Adrenal gland (tissue), 9 donors: ENCODE measurements at regions not wholly inside any gene's neighbourhood (a gene's known extent, or its start where the extent isn't known, plus 50 kb on each side); places are given as distances from the start of the nearest gene placed in this dataset.
"Not testable (repeated sequence)": the region's sequence is repeated elsewhere in the genome, so short reads cannot be mapped to it uniquely, and the experiment has no call there.

Experiments used
- DNase-seq, 7 donors: peaks; one replicate each; pipeline ENCODE4 v3.0.0-alpha.2; 2019 to 2020
- H3K27ac ChIP-seq, 5 donors: fragments of 200-600 bp; sonication (generic) in 4 of 5; 1 replicate in 3 of 5; 2 replicates in 2 of 5; pipeline versions ENCODE4 v1.5.1 to v1.8.0; 2016 to 2020; ENCODE audit warnings: mild to moderate bottlenecking in 1 of 5
- H3K27me3 ChIP-seq: fragments of 200-600 bp; 2 replicates; pipeline ENCODE4 v1.8.0; 2021
- H3K36me3 ChIP-seq, 2 donors: fragments of 200-600 bp; replicated peaks in 1 of 2; 1 replicate in 1 of 2; 2 replicates in 1 of 2; pipeline versions ENCODE4 v1.5.1 to v1.8.0; 2018 to 2022
- H3K4me1 ChIP-seq, 2 donors: fragments of 200-600 bp; replicated peaks in 1 of 2; 1 replicate in 1 of 2; 2 replicates in 1 of 2; pipeline versions ENCODE4 v1.5.1 to v1.8.0; 2018 to 2021
- H3K4me3 ChIP-seq, 4 donors: fragments of 200-600 bp; sonication (generic) in 3 of 4; one replicate each; pipeline ENCODE4 v1.5.1; 2016 to 2018
- H3K9me3 ChIP-seq, 3 donors: fragments of 200-600 bp; sonication (generic) in 1 of 3; replicated peaks in 1 of 3; 1 replicate in 2 of 3; 2 replicates in 1 of 3; pipeline versions ENCODE4 v1.5.1 to v1.8.0; 2016 to 2021
- POLR2A ChIP-seq, 2 donors: fragments of 450-650 bp; IDR thresholded peaks; one replicate each; pipeline ENCODE4 v1.6.1; 2017; ENCODE audit warnings: antibody characterized with exemption in 2 of 2, mild to moderate bottlenecking in 2 of 2, moderate library complexity in 1 of 2
- WGBS, 4 donors: extraction: QIAGEN DNeasy Blood & Tissue Kit in 2 of 4; methylation state at CpG; one replicate each; pipeline versions ENCODE4 v1.1.5 to v1.1.7; 2013 to 2017; 5-methylcytosine and 5-hydroxymethylcytosine counted together
- intact Hi-C, 2 donors: fragments of 100-400 bp; cut with DNase I; formaldehyde crosslinking; loops; one replicate each; pipeline versions ENCODE4 v1.14.1 to v1.15.0; 2022 to 2023
- TF ChIP-seq, protein P1 (sequence below), 6 experiments: fragments of 450-650 bp in 4 of 6; fragments of 200-600 bp in 2 of 6; sonication (generic) in 1 of 6; IDR thresholded peaks; 1 replicate in 5 of 6; 2 replicates in 1 of 6; pipeline versions ENCODE4 v1.5.1 to v1.8.0; 2016 to 2021; ENCODE audit warnings: antibody characterized with exemption in 6 of 6, mild to moderate bottlenecking in 2 of 6, moderate library complexity in 1 of 6
- donor health status: healthy with polysubstance abuse.
- donor health status: Bipolar disorder and iron deficiency.
- donor health status: DM: yes; HTN: yes; CAD: no.
- donor health status: DM: no; HTN: no; CAD: no.
- donor health status: DM: no; HTN: no; CAD: no.

DNA sequence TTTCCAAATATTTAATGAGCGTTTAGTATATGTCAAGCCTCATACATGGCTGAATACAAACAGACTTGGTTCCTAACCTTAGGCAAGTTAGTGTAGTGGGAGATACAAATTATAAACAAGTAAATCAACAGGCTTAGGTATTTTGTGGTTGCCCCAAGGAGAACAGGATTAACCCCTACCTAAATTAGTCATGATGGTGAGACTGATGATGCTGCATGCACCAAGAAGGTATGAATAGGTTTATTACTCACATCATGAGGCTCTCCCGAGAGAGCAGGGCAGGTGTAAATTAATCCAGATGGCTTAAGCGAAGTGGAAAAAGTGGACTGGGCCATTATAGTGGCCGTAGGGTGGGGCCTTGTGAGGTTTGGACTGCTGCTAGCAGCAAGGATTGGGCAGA, 118.1 kb upstream of the GCFC2 start:
- H3K27me3 ChIP-seq: no peaks in the 10 kb centered on the region
- no peaks in the 10 kb centered on the region for H3K9me3 ChIP-seq
- H3K36me3 ChIP-seq: no peaks in the 10 kb centered on the region
- DNase-seq: no peak
- TF ChIP-seq, protein P1, sequence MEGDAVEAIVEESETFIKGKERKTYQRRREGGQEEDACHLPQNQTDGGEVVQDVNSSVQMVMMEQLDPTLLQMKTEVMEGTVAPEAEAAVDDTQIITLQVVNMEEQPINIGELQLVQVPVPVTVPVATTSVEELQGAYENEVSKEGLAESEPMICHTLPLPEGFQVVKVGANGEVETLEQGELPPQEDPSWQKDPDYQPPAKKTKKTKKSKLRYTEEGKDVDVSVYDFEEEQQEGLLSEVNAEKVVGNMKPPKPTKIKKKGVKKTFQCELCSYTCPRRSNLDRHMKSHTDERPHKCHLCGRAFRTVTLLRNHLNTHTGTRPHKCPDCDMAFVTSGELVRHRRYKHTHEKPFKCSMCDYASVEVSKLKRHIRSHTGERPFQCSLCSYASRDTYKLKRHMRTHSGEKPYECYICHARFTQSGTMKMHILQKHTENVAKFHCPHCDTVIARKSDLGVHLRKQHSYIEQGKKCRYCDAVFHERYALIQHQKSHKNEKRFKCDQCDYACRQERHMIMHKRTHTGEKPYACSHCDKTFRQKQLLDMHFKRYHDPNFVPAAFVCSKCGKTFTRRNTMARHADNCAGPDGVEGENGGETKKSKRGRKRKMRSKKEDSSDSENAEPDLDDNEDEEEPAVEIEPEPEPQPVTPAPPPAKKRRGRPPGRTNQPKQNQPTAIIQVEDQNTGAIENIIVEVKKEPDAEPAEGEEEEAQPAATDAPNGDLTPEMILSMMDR (IDR thresholded peaks at IDR 0.05): no peak
- TF ChIP-seq POLR2A (IDR thresholded peaks at IDR 0.05): no peak
- no peak overlapping the region for H3K27ac ChIP-seq
- H3K4me3 ChIP-seq: no peak overlapping the region
- no peaks in the 10 kb centered on the region for H3K4me1 ChIP-seq
- 66 to 82% (median 70%) methylated on average over 4 of the region's 4 CpGs for WGBS, 4 donors
- intact Hi-C loops: no loop called here

DNA sequence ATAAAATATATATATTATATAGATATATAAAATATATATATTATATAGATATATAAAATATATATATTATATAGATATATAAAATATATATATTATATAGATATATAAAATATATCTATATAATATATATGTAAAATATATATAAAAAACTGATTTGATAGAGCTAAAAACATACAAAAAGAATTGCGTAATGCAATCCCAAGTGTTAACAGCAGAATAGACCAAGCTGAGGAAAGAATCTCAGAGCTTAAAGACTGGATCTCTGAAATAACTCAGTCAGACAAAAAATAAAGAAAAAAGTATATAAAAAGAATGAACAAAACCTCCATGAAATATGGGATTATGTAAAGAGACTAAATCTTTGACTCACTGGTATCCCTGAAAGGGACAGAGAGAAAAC, 112.8 kb upstream of the GCFC2 start:
- intact Hi-C loops, H3K36me3 ChIP-seq, H3K27me3 ChIP-seq, H3K4me1 ChIP-seq, H3K27ac ChIP-seq, H3K9me3 ChIP-seq, H3K4me3 ChIP-seq, DNase-seq: not testable (repeated sequence)
- WGBS, 4 donors: 90 to 98% (median 95%) methylated on average over 1 of the region's 1 CpG

DNA sequence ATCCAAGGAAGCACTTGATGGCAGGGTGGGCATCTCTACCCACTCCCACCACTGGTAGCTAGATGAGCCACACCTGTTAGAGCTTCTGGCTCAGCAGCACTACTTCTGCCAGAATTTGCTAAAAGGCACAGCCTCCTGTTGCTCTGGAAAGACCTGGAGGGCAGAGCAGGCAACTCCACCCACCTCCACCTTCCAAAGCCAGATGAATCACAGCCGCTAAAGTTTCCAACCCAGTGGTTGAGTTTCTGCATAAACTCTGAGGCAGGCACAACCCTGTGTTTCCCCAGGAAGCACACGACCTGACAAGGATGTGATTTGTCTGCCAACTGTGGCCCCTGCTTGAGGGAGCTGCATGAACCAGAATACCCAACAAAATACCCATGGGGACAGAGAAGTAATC, 111.6 kb upstream of the GCFC2 start:
- no peak overlapping the region for H3K27ac ChIP-seq
- no peak for DNase-seq
- 65 to 69% (median 67%) methylated on average over 2 of the region's 2 CpGs; no CpG with 5 or more reads in 1 of the 4 donors for WGBS, 4 donors
- H3K4me3 ChIP-seq: no peak overlapping the region
- H3K27me3 ChIP-seq: no peaks in the 10 kb centered on the region
- H3K4me1 ChIP-seq: no peaks in the 10 kb centered on the region
- TF ChIP-seq POLR2A (IDR thresholded peaks at IDR 0.05): no peak
- TF ChIP-seq, protein P1 (IDR thresholded peaks at IDR 0.05): no peak
- no peaks in the 10 kb centered on the region for H3K9me3 ChIP-seq
- intact Hi-C loops: no loop called here
- H3K36me3 ChIP-seq: no peaks in the 10 kb centered on the region

DNA sequence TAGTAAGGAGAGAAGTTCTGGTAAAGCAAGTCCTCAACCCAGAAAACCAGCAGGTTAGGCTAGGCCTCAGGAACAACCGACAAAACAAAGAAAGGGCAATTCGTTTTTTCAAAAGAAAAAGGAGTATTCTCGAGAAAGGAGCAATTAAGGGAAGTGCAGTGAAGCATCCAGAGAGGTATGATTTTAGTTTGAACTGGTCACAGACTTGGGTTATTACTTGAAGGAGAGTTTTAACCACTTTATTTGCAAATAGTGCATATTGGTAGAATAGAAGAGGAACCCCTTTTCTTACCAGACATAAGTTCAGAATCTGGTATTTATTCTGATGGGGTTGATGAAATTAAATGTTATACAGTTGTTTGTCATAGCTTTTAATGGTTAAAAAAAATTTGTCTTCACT, 110.0 kb upstream of the GCFC2 start:
- TF ChIP-seq, protein P1 (IDR thresholded peaks at IDR 0.05): no peak
- no peak for TF ChIP-seq POLR2A (IDR thresholded peaks at IDR 0.05)
- no peak overlapping the region for H3K27ac ChIP-seq
- no peaks in the 10 kb centered on the region for H3K36me3 ChIP-seq
- no peaks in the 10 kb centered on the region for H3K9me3 ChIP-seq
- no peaks in the 10 kb centered on the region for H3K4me1 ChIP-seq
- no peak overlapping the region for H3K4me3 ChIP-seq
- intact Hi-C loops: no loop called here
- no peaks in the 10 kb centered on the region for H3K27me3 ChIP-seq
- 57 to 72% (median 68%) methylated on average over 3 of the region's 3 CpGs for WGBS, 4 donors
- no peak for DNase-seq

DNA sequence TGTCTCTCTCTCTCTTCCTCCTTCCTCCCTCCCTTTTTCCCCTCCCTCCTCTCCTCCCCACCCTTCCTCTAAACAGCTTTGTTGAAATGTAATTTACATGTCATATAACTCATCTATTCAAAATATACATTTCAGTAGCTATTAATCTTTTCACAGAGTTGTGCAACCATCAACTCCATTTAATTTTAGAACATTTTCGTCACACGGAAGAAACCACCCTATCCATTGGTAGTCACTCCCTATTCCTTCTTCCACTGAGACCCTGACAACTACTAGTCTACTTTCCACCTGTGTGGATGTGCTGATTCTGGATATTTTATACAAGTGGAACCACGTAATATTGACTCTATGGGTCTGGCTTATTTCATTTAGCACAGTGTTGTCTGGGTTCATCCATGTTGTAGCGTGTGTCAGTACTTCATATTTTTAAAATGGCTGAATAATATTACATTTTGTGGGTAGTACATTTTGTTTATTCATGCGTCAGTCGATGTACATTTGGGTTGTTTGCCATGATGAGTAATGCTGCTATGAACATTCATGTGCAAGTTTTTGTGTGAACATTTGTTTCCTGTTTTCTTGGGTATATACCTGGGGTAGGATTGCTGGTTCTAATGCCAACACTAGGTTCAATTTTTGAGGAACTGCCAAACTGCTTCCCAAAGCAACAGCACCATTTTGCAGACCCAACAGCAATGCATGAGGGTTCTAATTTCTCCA, 100.1 kb upstream of the GCFC2 start:
- no peaks in the 10 kb centered on the region for H3K27me3 ChIP-seq
- DNase-seq: no peak
- no peaks in the 10 kb centered on the region for H3K36me3 ChIP-seq
- H3K4me1 ChIP-seq: no peaks in the 10 kb centered on the region
- no peak for TF ChIP-seq POLR2A (IDR thresholded peaks at IDR 0.05)
- TF ChIP-seq, protein P1 (IDR thresholded peaks at IDR 0.05): no peak
- intact Hi-C loops: no loop called here
- no peak overlapping the region for H3K27ac ChIP-seq
- H3K4me3 ChIP-seq: no peak overlapping the region
- H3K9me3 ChIP-seq: no peaks in the 10 kb centered on the region
- WGBS, 4 donors: 80 to 86% (median 85%) methylated on average over 6 of the region's 6 CpGs
